ENCODE measurements at regions not wholly inside any gene's neighbourhood (a gene's known extent, or its start where the extent isn't known, plus 50 kb on each side); places are given as distances from the start of the nearest gene placed in this dataset.

DNA sequence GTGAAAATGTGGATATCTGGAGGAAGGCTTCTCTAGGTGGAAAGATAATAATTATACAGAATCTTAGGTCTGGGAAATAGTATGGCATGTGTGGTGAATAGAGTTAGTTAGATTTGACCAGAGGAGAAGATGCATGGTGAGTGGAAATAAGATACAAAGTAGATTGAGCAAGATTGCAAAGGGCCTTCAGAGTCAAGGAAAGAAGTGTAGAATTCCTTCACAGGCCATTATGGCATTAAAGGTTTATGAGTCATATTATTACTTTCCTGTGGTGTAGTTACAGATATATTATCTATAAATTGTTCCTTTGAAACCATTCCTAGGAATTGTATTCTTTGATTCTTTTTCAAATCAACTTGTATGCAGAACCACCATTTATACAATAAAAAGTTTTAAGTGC lies 660.3 kb downstream of the SI start:
- Histone ChIP-seq H3K79me2 (ENCODE audit: insufficient read depth, low read length) (no peaks in the 10 kb centered on the region), H3K4me1 (ENCODE audit: insufficient read depth, low read length) (no peaks in the 10 kb centered on the region), H3K4me2 (ENCODE audit: insufficient read depth, insufficient read length, low read length) (no peak overlapping the region), H2BK120ac (ENCODE audit: low read depth, low read length, poor library complexity, severe bottlenecking) (no peak overlapping the region), H3K56ac (ENCODE audit: insufficient read length, low read depth, low read length) (no peak overlapping the region), H3K18ac (ENCODE audit: insufficient read length, low read depth, low read length) (no peak overlapping the region), H2BK5ac (ENCODE audit: insufficient read length, low read length) (no peak overlapping the region), H2AFZ (ENCODE audit: low read length) (no peak overlapping the region), H4K91ac (ENCODE audit: insufficient read length, low read depth, low read length) (no peak overlapping the region), H3K4ac (ENCODE audit: low read depth, low read length) (no peak overlapping the region), H4K20me1 (ENCODE audit: control insufficient read depth, insufficient read depth, insufficient read length) (no peaks in the 10 kb centered on the region), H3K9ac (ENCODE audit: extremely low read depth, insufficient read length, low read length) (no peak overlapping the region), H3K23ac (ENCODE audit: insufficient read length, low read depth, low read length) (no peak overlapping the region), H3K9me3 (ENCODE audit: control insufficient read depth, low read depth, low read length) (no peaks in the 10 kb centered on the region), H2BK15ac (ENCODE audit: low read depth, low read length) (no peak overlapping the region), H2AK5ac (ENCODE audit: insufficient read length, low read length) (no peak overlapping the region), H4K8ac (replicated peaks; ENCODE audit: insufficient read length, low read depth, low read length) (no peak overlapping the region), H2BK12ac (ENCODE audit: insufficient read length, low read depth, low read length) (no peak overlapping the region), H4K5ac (ENCODE audit: insufficient read length, low read depth, low read length) (no peak overlapping the region), H3K79me1 (ENCODE audit: insufficient read depth, low read depth, low read length, poor library complexity, severe bottlenecking) (no peaks in the 10 kb centered on the region), H2BK20ac (ENCODE audit: low read depth, low read length, poor library complexity, severe bottlenecking) (no peak overlapping the region), H3K27me3 (ENCODE audit: insufficient read depth, low read length) (no peaks in the 10 kb centered on the region), H3K27ac (ENCODE audit: insufficient read length, low read depth, low read length) (no peak overlapping the region), H3T11ph (ENCODE audit: low read length) (no peak overlapping the region), H3K23me2 (ENCODE audit: insufficient read length, low read depth, low read length, poor library complexity, severe bottlenecking) (no peaks in the 10 kb centered on the region), H3K14ac (ENCODE audit: insufficient read depth, low read length) (no peak overlapping the region)
- Mint-ChIP-seq H3K4me3 (no peak overlapping the region), H3K9me3 (no peaks in the 10 kb centered on the region; a peak in 1 of 5 replicates), H3K4me1 (peaks cover 7% of the 10 kb centered on the region in 2 experiments), H3K36me3 (ENCODE audit: insufficient read depth in 1 of 3, low read depth in 3 of 3) (no peaks in the 10 kb centered on the region; a peak in 1 of 7 replicates), H3K27ac (no peak overlapping the region), H3K27me3 (ENCODE audit: low read depth) (no peaks in the 10 kb centered on the region)
- DNase-seq, result no peak
- TF ChIP-seq, protein P1, sequence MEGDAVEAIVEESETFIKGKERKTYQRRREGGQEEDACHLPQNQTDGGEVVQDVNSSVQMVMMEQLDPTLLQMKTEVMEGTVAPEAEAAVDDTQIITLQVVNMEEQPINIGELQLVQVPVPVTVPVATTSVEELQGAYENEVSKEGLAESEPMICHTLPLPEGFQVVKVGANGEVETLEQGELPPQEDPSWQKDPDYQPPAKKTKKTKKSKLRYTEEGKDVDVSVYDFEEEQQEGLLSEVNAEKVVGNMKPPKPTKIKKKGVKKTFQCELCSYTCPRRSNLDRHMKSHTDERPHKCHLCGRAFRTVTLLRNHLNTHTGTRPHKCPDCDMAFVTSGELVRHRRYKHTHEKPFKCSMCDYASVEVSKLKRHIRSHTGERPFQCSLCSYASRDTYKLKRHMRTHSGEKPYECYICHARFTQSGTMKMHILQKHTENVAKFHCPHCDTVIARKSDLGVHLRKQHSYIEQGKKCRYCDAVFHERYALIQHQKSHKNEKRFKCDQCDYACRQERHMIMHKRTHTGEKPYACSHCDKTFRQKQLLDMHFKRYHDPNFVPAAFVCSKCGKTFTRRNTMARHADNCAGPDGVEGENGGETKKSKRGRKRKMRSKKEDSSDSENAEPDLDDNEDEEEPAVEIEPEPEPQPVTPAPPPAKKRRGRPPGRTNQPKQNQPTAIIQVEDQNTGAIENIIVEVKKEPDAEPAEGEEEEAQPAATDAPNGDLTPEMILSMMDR (conservative IDR thresholded peaks at IDR 0.05), result no peak
